Uterus (tissue), 3 donors: ENCODE measurements at regions not wholly inside any gene's neighbourhood (a gene's known extent, or its start where the extent isn't known, plus 50 kb on each side); places are given as distances from the start of the nearest gene placed in this dataset.

Source experiments
- DNase-seq, 2 donors: peaks; one replicate each; pipeline ENCODE4 v3.0.0-alpha.2; 2019 to 2020
- H3K27ac ChIP-seq, 2 donors: fragments of 200-600 bp; sonication (generic); 1 replicate in 1 of 2; 2 replicates in 1 of 2; pipeline ENCODE4 v1.5.1; 2016 to 2018
- H3K27me3 ChIP-seq, 2 donors: fragments of 200-600 bp; sonication (generic); one replicate each; pipeline ENCODE4 v1.5.1; 2018 to 2019; ENCODE audit warnings: control low read depth in 1 of 2
- H3K36me3 ChIP-seq, 2 donors: fragments of 200-600 bp; sonication (generic); one replicate each; pipeline ENCODE4 v1.5.1; 2019; ENCODE audit warnings: control low read depth in 1 of 2
- H3K4me1 ChIP-seq, 2 donors: fragments of 200-600 bp; sonication (generic); one replicate each; pipeline ENCODE4 v1.5.1; 2018 to 2019; ENCODE audit warnings: control low read depth in 1 of 2
- H3K4me3 ChIP-seq, 2 donors: fragments of 200-600 bp; sonication (generic); 1 replicate in 1 of 2; 2 replicates in 1 of 2; pipeline ENCODE4 v1.5.1; 2018 to 2019; ENCODE audit warnings: mild to moderate bottlenecking in 1 of 2
- H3K9me3 ChIP-seq, 2 donors: fragments of 200-600 bp; sonication (generic); one replicate each; pipeline ENCODE4 v1.5.1; 2019; ENCODE audit warnings: control low read depth in 1 of 2
- CTCF ChIP-seq, 4 experiments: fragments of 200-600 bp in 2 of 4; fragments of 450-650 bp in 2 of 4; sonication (generic) in 2 of 4; IDR thresholded peaks; one replicate each; pipeline ENCODE4 v1.5.1; 2016 to 2019; ENCODE audit warnings: antibody characterized with exemption in 4 of 4, mild to moderate bottlenecking in 2 of 4, moderate library complexity in 1 of 4
- POLR2A ChIP-seq, 2 donors: fragments of 450-650 bp; IDR thresholded peaks; one replicate each; pipeline ENCODE4 v1.6.1; 2016; ENCODE audit warnings: antibody characterized with exemption in 2 of 2, mild to moderate bottlenecking in 1 of 2, moderate library complexity in 1 of 2
- intact Hi-C: fragments of 100-400 bp; cut with DNase I; formaldehyde crosslinking; loops from one replicate; pipeline ENCODE4 v1.15.1; 2023; ENCODE audit warnings: low total_unique reads
- donor health status: DM: yes; HTN: yes; CAD: no.

- Histone ChIP-seq H3K4me3 (no peak overlapping the region), H3K27ac (no peak overlapping the region), H3K9me3 (no peaks in the 10 kb centered on the region), H3K4me1 (no peaks in the 10 kb centered on the region), H3K36me3 (no peaks in the 10 kb centered on the region), H3K27me3 (no peaks in the 10 kb centered on the region)
- TF ChIP-seq POLR2A (IDR thresholded peaks at IDR 0.05) = no peak
- no peak for TF ChIP-seq CTCF (IDR thresholded peaks at IDR 0.05)
- no peak for DNase-seq
- intact Hi-C loops = no loop called here
These were observed 334.0 kb upstream of the NUDT12 start for GRCh38 chr5:103896593-103896992.

GRCh38 chr5:103895738-103896137, 333.1 kb upstream of the NUDT12 start:
- H3K36me3 ChIP-seq = no peaks in the 10 kb centered on the region
- no peak for DNase-seq
- intact Hi-C loops = no loop called here
- H3K4me1 ChIP-seq = no peaks in the 10 kb centered on the region
- no peak for TF ChIP-seq CTCF (IDR thresholded peaks at IDR 0.05)
- no peak for TF ChIP-seq POLR2A (IDR thresholded peaks at IDR 0.05)
- no peaks in the 10 kb centered on the region for H3K9me3 ChIP-seq
- H3K27ac ChIP-seq = no peak overlapping the region
- H3K4me3 ChIP-seq = no peak overlapping the region
- no peaks in the 10 kb centered on the region for H3K27me3 ChIP-seq

GRCh38 chr5:103894882-103895281, 332.3 kb upstream of the NUDT12 start:
- Histone ChIP-seq H3K4me3 (no peak overlapping the region), H3K36me3 (no peaks in the 10 kb centered on the region), H3K27ac (no peak overlapping the region), H3K27me3 (no peaks in the 10 kb centered on the region), H3K9me3 (no peaks in the 10 kb centered on the region), H3K4me1 (no peaks in the 10 kb centered on the region)
- TF ChIP-seq POLR2A (IDR thresholded peaks at IDR 0.05) (no peak), CTCF (IDR thresholded peaks at IDR 0.05) (no peak)
- intact Hi-C loops = no loop called here
- no peak for DNase-seq

DNA sequence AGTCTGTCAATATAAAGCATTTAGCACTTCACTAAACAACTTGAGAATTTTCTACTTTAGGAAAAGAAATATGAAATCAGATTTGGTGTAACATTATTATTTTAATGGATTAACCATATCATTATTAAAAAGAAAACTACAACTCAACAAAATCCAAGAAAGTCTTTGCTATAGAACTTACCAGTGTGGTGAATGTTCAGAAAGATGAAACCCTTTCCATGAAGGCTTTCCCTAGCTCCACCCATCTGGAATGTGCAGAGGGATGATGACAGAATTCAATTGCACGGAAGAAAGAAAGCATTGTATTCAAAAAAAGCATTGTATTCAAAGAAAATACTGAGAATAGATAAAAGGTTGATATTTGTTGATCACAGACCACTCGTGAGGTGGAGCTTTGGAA, 328.6 kb upstream of the NUDT12 start:
- TF ChIP-seq POLR2A (IDR thresholded peaks at IDR 0.05) = no peak
- no peak for TF ChIP-seq CTCF (IDR thresholded peaks at IDR 0.05)
- no peak for DNase-seq
- intact Hi-C loops = no loop called here
- H3K36me3 ChIP-seq = no peaks in the 10 kb centered on the region
- H3K9me3 ChIP-seq = no peaks in the 10 kb centered on the region
- no peaks in the 10 kb centered on the region for H3K4me1 ChIP-seq
- H3K4me3 ChIP-seq = no peak overlapping the region
- no peak overlapping the region for H3K27ac ChIP-seq
- H3K27me3 ChIP-seq = no peaks in the 10 kb centered on the region

DNA sequence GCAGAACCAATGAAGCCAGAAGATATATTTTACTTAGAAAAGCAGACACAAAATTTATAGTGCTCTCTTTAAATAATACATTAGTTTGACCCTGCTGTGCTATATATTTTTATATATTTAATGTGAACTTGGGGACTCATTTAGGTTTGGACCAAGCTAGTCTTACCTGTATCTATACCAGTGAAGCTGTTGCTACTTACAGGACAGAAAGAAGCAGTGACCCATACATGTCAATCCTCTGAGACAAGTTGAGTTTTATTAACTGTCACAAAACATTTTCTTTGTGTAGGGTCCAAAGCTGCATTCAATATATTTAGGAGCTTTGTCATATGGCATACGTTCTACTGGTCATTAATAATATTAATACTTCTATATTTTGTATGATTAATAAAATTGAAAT, 327.7 kb upstream of the NUDT12 start:
- Histone ChIP-seq H3K4me3 (no peak overlapping the region), H3K36me3 (no peaks in the 10 kb centered on the region), H3K4me1 (no peaks in the 10 kb centered on the region), H3K9me3 (no peaks in the 10 kb centered on the region), H3K27me3 (no peaks in the 10 kb centered on the region), H3K27ac (no peak overlapping the region)
- TF ChIP-seq POLR2A (IDR thresholded peaks at IDR 0.05) (no peak), CTCF (IDR thresholded peaks at IDR 0.05) (no peak)
- intact Hi-C loops = no loop called here
- DNase-seq = no peak
